Uterus (tissue), 3 donors: ENCODE measurements at regions not wholly inside any gene's neighbourhood (a gene's known extent, or its start where the extent isn't known, plus 50 kb on each side); places are given as distances from the start of the nearest gene placed in this dataset.

Source experiments
- DNase-seq, 2 donors: peaks; one replicate each; pipeline ENCODE4 v3.0.0-alpha.2; 2019 to 2020
- H3K27ac ChIP-seq, 2 donors: fragments of 200-600 bp; sonication (generic); 1 replicate in 1 of 2; 2 replicates in 1 of 2; pipeline ENCODE4 v1.5.1; 2016 to 2018
- H3K27me3 ChIP-seq, 2 donors: fragments of 200-600 bp; sonication (generic); one replicate each; pipeline ENCODE4 v1.5.1; 2018 to 2019; ENCODE audit warnings: control low read depth in 1 of 2
- H3K36me3 ChIP-seq, 2 donors: fragments of 200-600 bp; sonication (generic); one replicate each; pipeline ENCODE4 v1.5.1; 2019; ENCODE audit warnings: control low read depth in 1 of 2
- H3K4me1 ChIP-seq, 2 donors: fragments of 200-600 bp; sonication (generic); one replicate each; pipeline ENCODE4 v1.5.1; 2018 to 2019; ENCODE audit warnings: control low read depth in 1 of 2
- H3K4me3 ChIP-seq, 2 donors: fragments of 200-600 bp; sonication (generic); 1 replicate in 1 of 2; 2 replicates in 1 of 2; pipeline ENCODE4 v1.5.1; 2018 to 2019; ENCODE audit warnings: mild to moderate bottlenecking in 1 of 2
- H3K9me3 ChIP-seq, 2 donors: fragments of 200-600 bp; sonication (generic); one replicate each; pipeline ENCODE4 v1.5.1; 2019; ENCODE audit warnings: control low read depth in 1 of 2
- CTCF ChIP-seq, 4 experiments: fragments of 200-600 bp in 2 of 4; fragments of 450-650 bp in 2 of 4; sonication (generic) in 2 of 4; IDR thresholded peaks; one replicate each; pipeline ENCODE4 v1.5.1; 2016 to 2019; ENCODE audit warnings: antibody characterized with exemption in 4 of 4, mild to moderate bottlenecking in 2 of 4, moderate library complexity in 1 of 4
- POLR2A ChIP-seq, 2 donors: fragments of 450-650 bp; IDR thresholded peaks; one replicate each; pipeline ENCODE4 v1.6.1; 2016; ENCODE audit warnings: antibody characterized with exemption in 2 of 2, mild to moderate bottlenecking in 1 of 2, moderate library complexity in 1 of 2
- intact Hi-C: fragments of 100-400 bp; cut with DNase I; formaldehyde crosslinking; loops from one replicate; pipeline ENCODE4 v1.15.1; 2023; ENCODE audit warnings: low total_unique reads
- donor health status: DM: yes; HTN: yes; CAD: no.

DNA sequence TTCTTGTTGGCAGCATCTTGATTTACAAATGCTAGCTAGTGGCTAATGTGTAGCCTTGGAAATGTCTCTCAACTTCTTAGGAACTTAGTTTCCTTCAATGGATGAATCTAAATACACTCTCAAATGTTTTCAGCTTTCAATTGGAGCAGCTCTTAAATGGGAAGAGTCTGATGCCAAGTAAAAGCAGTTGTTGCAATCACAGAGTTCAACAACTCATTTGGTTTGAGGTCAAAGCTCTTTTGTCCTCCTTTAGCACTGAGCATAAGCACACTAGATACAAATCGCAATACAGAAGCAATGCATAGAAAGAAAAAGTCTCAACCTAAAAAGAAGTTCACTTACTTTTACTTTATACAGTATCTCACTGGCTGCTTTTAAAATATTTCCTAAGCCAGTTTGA lies 986.1 kb upstream of the FLRT2 start:
- intact Hi-C loops, result no loop called here
- no peak overlapping the region for H3K4me3 ChIP-seq

GRCh38 chr14:84544486-84545131 lies 985.3 kb upstream of the FLRT2 start:
- Histone ChIP-seq H3K9me3 (no peaks in the 10 kb centered on the region), H3K4me3 (no peak overlapping the region), H3K36me3 (no peaks in the 10 kb centered on the region), H3K27me3 (no peaks in the 10 kb centered on the region), H3K27ac (no peak overlapping the region), H3K4me1 (no peaks in the 10 kb centered on the region)
- DNase-seq, result no peak
- TF ChIP-seq CTCF (IDR thresholded peaks at IDR 0.05) (no peak), POLR2A (IDR thresholded peaks at IDR 0.05) (no peak)
- intact Hi-C loops, result no loop called here

More for the DNA sequence above, 986.1 kb upstream of the FLRT2 start:
- Histone ChIP-seq H3K9me3 (no peaks in the 10 kb centered on the region), H3K4me1 (no peaks in the 10 kb centered on the region), H3K36me3 (no peaks in the 10 kb centered on the region), H3K27me3 (no peaks in the 10 kb centered on the region), H3K27ac (no peak overlapping the region)
- DNase-seq, result no peak
- no peak for TF ChIP-seq CTCF (IDR thresholded peaks at IDR 0.05)
- no peak for TF ChIP-seq POLR2A (IDR thresholded peaks at IDR 0.05)

GRCh38 chr14:84546236-84546635 lies 983.7 kb upstream of the FLRT2 start:
- intact Hi-C loops, result no loop called here
- no peak for DNase-seq

GRCh38 chr14:84554136-84554535 lies 975.8 kb upstream of the FLRT2 start:
- no peak for DNase-seq
- no peak overlapping the region for H3K4me3 ChIP-seq
- no peaks in the 10 kb centered on the region for H3K9me3 ChIP-seq
- TF ChIP-seq CTCF (IDR thresholded peaks at IDR 0.05) (no peak), POLR2A (IDR thresholded peaks at IDR 0.05) (no peak)
- H3K36me3 ChIP-seq, result no peaks in the 10 kb centered on the region
- no peaks in the 10 kb centered on the region for H3K27me3 ChIP-seq
- intact Hi-C loops, result no loop called here
- H3K27ac ChIP-seq, result no peak overlapping the region
- no peaks in the 10 kb centered on the region for H3K4me1 ChIP-seq

More at GRCh38 chr14:84546236-84546635, 983.7 kb upstream of the FLRT2 start:
- no peaks in the 10 kb centered on the region for H3K27me3 ChIP-seq
- H3K27ac ChIP-seq, result no peak overlapping the region
- H3K4me1 ChIP-seq, result no peaks in the 10 kb centered on the region
- no peaks in the 10 kb centered on the region for H3K36me3 ChIP-seq
- H3K4me3 ChIP-seq, result no peak overlapping the region
- H3K9me3 ChIP-seq, result no peaks in the 10 kb centered on the region
- TF ChIP-seq CTCF (IDR thresholded peaks at IDR 0.05) (no peak), POLR2A (IDR thresholded peaks at IDR 0.05) (no peak)

DNA sequence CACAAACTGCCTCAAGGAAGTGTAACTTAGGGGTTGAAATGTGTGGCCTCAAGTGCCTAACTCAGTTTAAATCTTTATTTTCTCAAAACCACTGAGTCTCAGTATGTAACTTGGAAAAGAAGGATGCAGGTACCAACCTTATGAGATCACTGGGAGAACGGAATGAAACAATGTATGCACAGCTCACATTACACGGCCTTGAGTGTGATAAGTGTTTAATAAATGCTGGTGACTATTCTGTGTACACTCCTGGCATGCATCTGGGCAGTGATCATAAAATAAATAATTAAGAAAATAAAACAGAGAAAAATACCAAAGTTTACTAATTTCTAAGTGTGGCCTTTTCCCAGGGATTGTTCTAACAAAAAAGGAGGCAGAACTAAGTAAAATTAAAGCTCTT lies 974.5 kb upstream of the FLRT2 start:
- Histone ChIP-seq H3K27me3 (no peaks in the 10 kb centered on the region), H3K27ac (no peak overlapping the region), H3K4me3 (no peak overlapping the region), H3K36me3 (no peaks in the 10 kb centered on the region), H3K9me3 (no peaks in the 10 kb centered on the region), H3K4me1 (no peaks in the 10 kb centered on the region)
- TF ChIP-seq CTCF (IDR thresholded peaks at IDR 0.05), result no peak
- TF ChIP-seq POLR2A (IDR thresholded peaks at IDR 0.05), result no peak
- no peak for DNase-seq
- intact Hi-C loops, result no loop called here
